H9 (cell line): ENCODE measurements at regions not wholly inside any gene's neighbourhood (a gene's known extent, or its start where the extent isn't known, plus 50 kb on each side); places are given as distances from the start of the nearest gene placed in this dataset.

ENCODE experiments used
- DNase-seq: peaks from one replicate; pipeline ENCODE4 v3.0.0-alpha.2; 2017
- H2AFZ ChIP-seq: one replicate; pipeline ENCODE4 v1.6.1; 2013; ENCODE audit warnings: mild to moderate bottlenecking, low read length, control low read depth, moderate library complexity
- H2AK5ac ChIP-seq: 2 replicates; pipeline ENCODE4 v1.6.1; 2013; ENCODE audit warnings: low read length, control low read depth, mixed read lengths; ENCODE audit not compliant: insufficient read length
- H2BK120ac ChIP-seq: one replicate; pipeline ENCODE4 v1.6.1; 2013; ENCODE audit warnings: low read depth, mild to moderate bottlenecking, low read length, control low read depth, inconsistent platforms; ENCODE audit not compliant: poor library complexity, severe bottlenecking
- H2BK12ac ChIP-seq: 2 replicates; pipeline ENCODE4 v1.6.1; 2013; ENCODE audit warnings: low read length, control low read depth, mixed read lengths, low read depth; ENCODE audit not compliant: insufficient read length
- H2BK15ac ChIP-seq: 2 replicates; pipeline ENCODE4 v1.6.1; 2013; ENCODE audit warnings: low read depth, low read length, control low read depth
- H2BK20ac ChIP-seq: one replicate; pipeline ENCODE4 v1.6.1; 2013; ENCODE audit warnings: low read depth, mild to moderate bottlenecking, low read length, control low read depth, inconsistent platforms; ENCODE audit not compliant: poor library complexity, severe bottlenecking
- H2BK5ac ChIP-seq: 2 replicates; pipeline ENCODE4 v1.6.1; 2013; ENCODE audit warnings: low read length, control low read depth, mixed read lengths; ENCODE audit not compliant: insufficient read length
- H3K14ac ChIP-seq: 2 replicates; pipeline ENCODE4 v1.6.1; 2013; ENCODE audit warnings: low read length, control low read depth; ENCODE audit not compliant: insufficient read depth
- H3K18ac ChIP-seq: 2 replicates; pipeline ENCODE4 v1.6.1; 2013; ENCODE audit warnings: low read depth, mild to moderate bottlenecking, mixed read lengths, low read length, control low read depth; ENCODE audit not compliant: insufficient read length
- H3K23ac ChIP-seq: 2 replicates; pipeline ENCODE4 v1.6.1; 2013; ENCODE audit warnings: low read length, control low read depth, mixed read lengths, low read depth; ENCODE audit not compliant: insufficient read length
- H3K23me2 ChIP-seq: 2 replicates; pipeline ENCODE4 v1.6.1; 2013; ENCODE audit warnings: low read depth, mild to moderate bottlenecking, mixed read lengths, low read length, control low read depth; ENCODE audit not compliant: insufficient read length, poor library complexity, severe bottlenecking
- H3K27ac ChIP-seq: 2 replicates; pipeline ENCODE4 v1.5.1; 2013; ENCODE audit warnings: low read length, control low read depth, mixed read lengths, low read depth; ENCODE audit not compliant: insufficient read length
- H3K27me3 ChIP-seq: 2 replicates; pipeline ENCODE4 v1.6.1; 2013; ENCODE audit warnings: low read length, control low read depth, inconsistent platforms; ENCODE audit not compliant: insufficient read depth
- H3K4ac ChIP-seq: 2 replicates; pipeline ENCODE4 v1.6.1; 2013; ENCODE audit warnings: low read depth, mild to moderate bottlenecking, control low read depth, inconsistent platforms, low read length, moderate library complexity
- H3K4me1 ChIP-seq: 2 replicates; pipeline ENCODE4 v1.6.1; 2013; ENCODE audit warnings: low read length, control low read depth, inconsistent platforms; ENCODE audit not compliant: insufficient read depth
- H3K4me2 ChIP-seq: 2 replicates; pipeline ENCODE4 v1.6.1; 2013; ENCODE audit warnings: low read length, control low read depth, mixed read lengths; ENCODE audit not compliant: insufficient read length, insufficient read depth
- H3K56ac ChIP-seq: 2 replicates; pipeline ENCODE4 v1.6.1; 2013; ENCODE audit warnings: low read depth, mild to moderate bottlenecking, mixed read lengths, low read length, control low read depth; ENCODE audit not compliant: insufficient read length
- H3K79me1 ChIP-seq: 2 replicates; pipeline ENCODE4 v1.6.1; 2013; ENCODE audit warnings: low read depth, mild to moderate bottlenecking, moderate library complexity, low read length, control low read depth, inconsistent platforms; ENCODE audit not compliant: insufficient read depth, poor library complexity, severe bottlenecking
- H3K79me2 ChIP-seq: 2 replicates; pipeline ENCODE4 v1.6.1; 2013; ENCODE audit warnings: low read length, control low read depth, inconsistent platforms; ENCODE audit not compliant: insufficient read depth
- H3K9ac ChIP-seq: 2 replicates; pipeline ENCODE4 v1.6.1; 2013; ENCODE audit warnings: low read length, control low read depth, mixed read lengths; ENCODE audit not compliant: insufficient read length; ENCODE audit errors: extremely low read depth
- H3K9me3 ChIP-seq: one replicate; pipeline ENCODE4 v1.6.1; 2013; ENCODE audit warnings: low read depth, low read length, inconsistent platforms; ENCODE audit not compliant: control insufficient read depth
- H3T11ph ChIP-seq: one replicate; pipeline ENCODE4 v1.6.1; 2013; ENCODE audit warnings: mild to moderate bottlenecking, low read length, control low read depth, inconsistent platforms
- H4K20me1 ChIP-seq: one replicate; pipeline ENCODE4 v1.6.1; 2013; ENCODE audit not compliant: control insufficient read depth, insufficient read length, insufficient read depth
- H4K5ac ChIP-seq: 2 replicates; pipeline ENCODE4 v1.6.1; 2013; ENCODE audit warnings: low read depth, mild to moderate bottlenecking, mixed read lengths, low read length, control low read depth; ENCODE audit not compliant: insufficient read length
- H4K8ac ChIP-seq: replicated peaks from 2 replicates; pipeline ENCODE4 v1.6.1; 2013; ENCODE audit warnings: low read length, control low read depth, mixed read lengths, low read depth; ENCODE audit not compliant: insufficient read length
- H4K91ac ChIP-seq: 2 replicates; pipeline ENCODE4 v1.6.1; 2013; ENCODE audit warnings: low read depth, mild to moderate bottlenecking, moderate library complexity, mixed read lengths, low read length, control low read depth; ENCODE audit not compliant: insufficient read length
- H3K27ac Mint-ChIP-seq, 3 experiments: 2 replicates in 2 of 3; 3 replicates in 1 of 3; pipeline ENCODE4 v1.8.0; 2020 to 2021; ENCODE audit warnings: mixed read lengths in 3 of 3, mild to moderate bottlenecking in 1 of 3, moderate library complexity in 1 of 3
- H3K27me3 Mint-ChIP-seq: 2 replicates; pipeline ENCODE4 v1.8.0; 2021; ENCODE audit warnings: low read depth, mild to moderate bottlenecking, moderate library complexity, mixed read lengths
- H3K36me3 Mint-ChIP-seq, 3 experiments: 2 replicates in 2 of 3; 3 replicates in 1 of 3; pipeline ENCODE4 v1.8.0; 2020 to 2021; ENCODE audit warnings: low read depth in 3 of 3, mixed read lengths in 3 of 3; ENCODE audit not compliant: insufficient read depth in 1 of 3
- H3K4me1 Mint-ChIP-seq, 2 experiments: 2 replicates each; pipeline ENCODE4 v1.8.0; 2020; ENCODE audit warnings: mixed read lengths in 2 of 2
- H3K4me3 Mint-ChIP-seq, 2 experiments: 2 replicates in 1 of 2; 3 replicates in 1 of 2; pipeline ENCODE4 v1.8.0; 2020 to 2021; ENCODE audit warnings: mild to moderate bottlenecking in 2 of 2, mixed read lengths in 2 of 2, moderate library complexity in 1 of 2
- H3K9me3 Mint-ChIP-seq, 2 experiments: 2 replicates in 1 of 2; 3 replicates in 1 of 2; pipeline ENCODE4 v1.8.0; 2020; ENCODE audit warnings: mild to moderate bottlenecking in 2 of 2, mixed read lengths in 2 of 2, moderate library complexity in 1 of 2
- CTCF ChIP-seq: fragments of 200-600 bp; sonication (generic); conservative IDR thresholded peaks from 3 replicates; pipeline ENCODE4 v1.8.0; 2021; ENCODE audit warnings: antibody characterized with exemption, mild to moderate bottlenecking
- WGBS: extraction: QIAGEN DNeasy Blood & Tissue Kit; methylation state at CpG from one replicate; pipeline ENCODE4 v1.1.7; 2013; ENCODE audit warnings: missing lambda C conversion rate, low lambda C conversion rate, mixed read lengths; ENCODE audit not compliant: insufficient read length; ENCODE audit errors: extremely low coverage; 5-methylcytosine and 5-hydroxymethylcytosine counted together

- peaks cover 11% of the 10 kb centered on the region for H3K27me3 Mint-ChIP-seq
- no peak overlapping the region for H2AFZ ChIP-seq
- H3K4me2 ChIP-seq: no peak overlapping the region
- H3K9ac ChIP-seq: no peak overlapping the region
- H3K79me1 ChIP-seq: no peaks in the 10 kb centered on the region
- H2BK20ac ChIP-seq: no peak overlapping the region
- H3K9me3 Mint-ChIP-seq: no peaks in the 10 kb centered on the region; a peak in 2 of 5 replicates
- H2BK12ac ChIP-seq: peak overlapping the region; percentile 87
- no peak overlapping the region for H3K23ac ChIP-seq
- H3K23me2 ChIP-seq: no peaks in the 10 kb centered on the region
- no peak overlapping the region for H4K8ac ChIP-seq
- peaks cover 4% of the 10 kb centered on the region; the same call in 1 of the 2 replicates for H3K27me3 ChIP-seq
- H3K9me3 ChIP-seq: no peaks in the 10 kb centered on the region
- H4K5ac ChIP-seq: no peak overlapping the region
- H3K27ac ChIP-seq: no peak overlapping the region
- H3K4me3 Mint-ChIP-seq: no peak overlapping the region
- H3K18ac ChIP-seq: peak overlapping the region; percentile 50
- H3K4ac ChIP-seq: no peak overlapping the region
- H3K4me1 Mint-ChIP-seq: peaks cover 44 to 51% of the 10 kb centered on the region in 2 experiments
- no peak for DNase-seq
- no peak overlapping the region for H3T11ph ChIP-seq
- H3K4me1 ChIP-seq: peaks cover 4% of the 10 kb centered on the region; the same call in 1 of the 2 replicates
- no peak overlapping the region for H2BK15ac ChIP-seq
- peak overlapping the region in 2 of 3 experiments; percentile 44 to 97; a peak in 2 of 7 replicates for H3K27ac Mint-ChIP-seq
- no peak overlapping the region for H2BK120ac ChIP-seq
- TF ChIP-seq CTCF: no peak
- no peak overlapping the region for H4K91ac ChIP-seq
- no peak overlapping the region for H3K56ac ChIP-seq
- H2BK5ac ChIP-seq: no peak overlapping the region
- no peak overlapping the region for H2AK5ac ChIP-seq
- no peak overlapping the region for H3K14ac ChIP-seq
- no peaks in the 10 kb centered on the region for H3K79me2 ChIP-seq
- no CpG with 5 or more reads among the region's 13 CpGs for WGBS
- peaks cover 0 to 5% (median 4%) of the 10 kb centered on the region in 3 experiments; a peak in 4 of 7 replicates for H3K36me3 Mint-ChIP-seq
- no peaks in the 10 kb centered on the region for H4K20me1 ChIP-seq
Measured at GRCh38 chr10:128577958-128578750, 451.9 kb upstream of the MKI67 start.
